GM12891 (cell line): ENCODE measurements at regions not wholly inside any gene's neighbourhood (a gene's known extent, or its start where the extent isn't known, plus 50 kb on each side); places are given as distances from the start of the nearest gene placed in this dataset.

ENCODE experiments used
- POLR2A ChIP-seq: IDR thresholded peaks from 2 replicates; pipeline ENCODE4 v1.6.1; 2011; ENCODE audit warnings: low read depth, low read length, control low read depth
- SPI1 ChIP-seq: IDR thresholded peaks from 2 replicates; pipeline ENCODE4 v1.6.1; 2011; ENCODE audit warnings: low read depth, low read length, control low read depth
- TAF1 ChIP-seq: IDR thresholded peaks from 2 replicates; pipeline ENCODE4 v1.6.1; 2011; ENCODE audit warnings: low read depth, low read length, control low read depth

DNA sequence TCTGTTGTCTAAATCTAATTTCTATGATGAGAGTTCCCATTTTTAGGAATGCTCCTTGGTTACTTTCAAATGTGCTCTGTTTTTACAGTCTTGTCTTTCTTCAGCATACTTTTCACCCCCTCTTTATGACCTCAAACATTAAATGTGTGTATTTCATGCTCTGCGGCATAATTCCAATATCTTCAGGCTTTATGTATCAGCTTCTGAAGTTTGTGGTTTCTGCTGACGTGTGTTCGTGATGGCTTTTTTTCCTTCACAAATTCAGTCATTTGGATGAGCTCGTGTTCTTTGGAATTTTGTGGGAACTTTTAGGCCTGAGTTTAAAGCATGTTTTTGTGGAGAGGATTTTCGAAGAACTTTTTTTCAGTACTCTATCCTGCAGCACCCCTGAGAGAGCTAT, 97.7 kb upstream of the CHRNA7 start:
- TF ChIP-seq POLR2A (no peak), SPI1 (no peak), TAF1 (no peak)
